Midbrain (tissue), 1 donor: ENCODE measurements at regions not wholly inside any gene's neighbourhood (a gene's known extent, or its start where the extent isn't known, plus 50 kb on each side); places are given as distances from the start of the nearest gene placed in this dataset.

Experiments
- DNase-seq: peaks from one replicate; lab custom pipeline; 2025; lab: John Stamatoyannopoulos, UW

DNA sequence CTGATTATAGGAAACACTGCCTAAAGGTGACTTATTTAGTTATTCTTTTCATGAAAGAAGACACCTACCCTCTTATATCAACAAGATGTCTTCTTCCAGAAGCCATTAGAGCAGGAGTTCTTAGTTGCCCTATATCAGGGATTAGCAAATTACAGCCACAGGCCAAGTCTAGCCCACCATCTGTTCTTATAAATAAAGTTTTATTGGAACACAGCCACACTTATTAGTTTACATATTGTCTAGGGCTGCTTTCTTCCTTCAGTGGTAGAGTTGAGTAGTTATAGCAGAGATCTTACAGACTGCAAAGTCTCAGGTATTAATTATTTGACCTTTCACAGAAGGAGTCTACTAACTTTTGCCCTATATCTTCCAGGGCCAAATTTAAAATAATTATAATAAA lies 157.2 kb upstream of the NOCT start:
- DNase-seq = no peak

DNA sequence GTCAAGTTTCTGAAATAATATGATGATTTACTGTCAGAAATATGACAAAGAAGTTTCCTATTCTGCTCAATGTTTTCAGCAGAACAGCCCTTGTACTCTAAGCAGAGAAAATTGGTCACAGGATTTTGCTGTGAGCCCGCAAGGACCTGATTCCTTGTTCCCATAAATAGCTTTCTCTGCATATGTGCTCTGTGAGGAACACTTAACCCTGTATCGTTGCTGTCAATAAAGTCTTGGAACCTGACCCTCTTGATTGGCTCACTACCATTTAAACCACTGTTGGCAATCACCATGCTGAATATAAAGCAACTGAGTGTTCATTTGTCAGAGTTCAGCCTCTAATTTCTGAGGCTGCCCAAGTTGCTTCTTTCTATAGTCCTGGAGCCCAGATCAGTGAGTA lies 158.2 kb upstream of the NOCT start:
- DNase-seq = no peak

DNA sequence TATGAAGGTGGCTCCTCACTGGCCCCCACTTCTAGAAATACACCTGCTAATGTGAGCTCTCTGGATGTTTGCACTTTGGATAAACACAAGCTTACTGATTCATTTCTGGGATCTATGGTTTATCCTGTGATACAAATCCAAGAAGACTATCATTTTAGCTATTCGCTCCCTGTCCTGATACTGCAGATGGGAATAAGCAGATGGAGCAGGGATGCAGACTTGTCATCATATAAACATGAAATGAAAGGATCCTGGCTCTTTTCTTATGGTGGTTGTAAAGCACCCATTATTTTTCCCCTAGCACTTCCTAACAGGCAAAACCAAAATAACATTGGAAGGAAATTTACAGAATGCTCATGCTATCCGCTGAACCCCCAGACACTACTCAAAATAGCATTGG lies 162.9 kb upstream of the NOCT start:
- DNase-seq = no peak

DNA sequence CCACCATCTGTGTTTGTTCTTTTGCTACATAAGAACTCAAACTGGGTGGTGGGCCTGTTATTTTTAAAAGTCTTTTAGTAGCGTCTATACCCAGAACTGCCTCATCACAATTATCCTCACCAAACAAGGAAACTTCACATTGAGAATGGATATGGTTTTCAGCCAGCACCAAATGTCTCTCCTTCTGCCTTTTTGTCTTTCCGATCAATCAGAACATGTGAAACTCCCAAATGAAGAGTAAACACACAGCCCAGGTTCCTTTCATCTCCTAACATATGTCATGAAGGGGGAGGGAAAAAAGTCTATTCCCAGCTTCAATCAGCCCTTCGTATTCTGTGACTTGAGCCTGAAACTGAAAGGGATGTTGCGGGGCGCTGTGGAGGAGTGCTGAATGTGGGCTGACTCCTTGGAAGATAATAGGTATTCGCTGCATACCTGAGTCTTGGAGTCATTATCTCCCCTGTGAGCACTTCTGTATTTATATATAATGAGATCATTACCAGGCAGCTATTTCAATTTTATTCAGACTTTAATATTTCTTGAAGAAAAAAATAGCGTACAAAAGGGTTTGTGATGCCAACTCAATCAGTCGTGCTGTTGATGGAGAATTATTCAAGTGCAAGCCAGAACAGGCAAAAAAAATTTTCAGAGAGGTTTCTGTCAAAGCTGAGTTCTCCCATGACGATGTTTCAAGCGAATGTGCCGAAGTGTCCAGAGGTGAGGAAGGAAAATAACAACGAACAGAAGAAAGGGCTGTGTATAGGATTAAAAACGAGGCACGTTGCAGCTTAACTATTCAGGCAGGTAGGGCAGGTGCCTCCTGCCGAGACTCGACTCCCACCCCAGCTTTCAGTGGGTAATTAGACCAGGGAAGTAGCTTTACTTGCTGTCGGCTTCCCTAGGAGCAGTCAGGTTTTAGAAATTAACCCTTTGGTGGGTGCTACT lies 163.9 kb upstream of the NOCT start:
- DNase-seq = no peak

DNA sequence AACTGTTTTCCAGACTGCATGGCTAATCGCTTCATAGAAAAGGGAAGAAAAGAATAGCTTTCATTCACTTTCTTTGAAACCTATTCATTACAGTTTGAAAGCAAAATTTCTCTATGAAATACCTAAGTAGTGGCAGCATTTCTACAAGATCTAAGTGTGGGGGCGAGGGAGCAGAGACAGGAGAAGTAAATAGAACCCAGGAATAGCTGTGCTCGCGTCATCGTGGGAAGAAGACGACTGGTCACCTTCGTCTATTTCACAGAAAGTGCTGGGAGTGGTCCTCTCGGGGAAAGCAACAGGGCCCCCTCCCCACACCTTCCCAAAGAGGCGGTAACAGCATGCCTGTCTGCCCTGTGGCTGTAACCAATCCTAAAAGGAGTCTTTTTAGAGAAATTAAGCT lies 169.9 kb upstream of the NOCT start:
- DNase-seq = no peak

DNA sequence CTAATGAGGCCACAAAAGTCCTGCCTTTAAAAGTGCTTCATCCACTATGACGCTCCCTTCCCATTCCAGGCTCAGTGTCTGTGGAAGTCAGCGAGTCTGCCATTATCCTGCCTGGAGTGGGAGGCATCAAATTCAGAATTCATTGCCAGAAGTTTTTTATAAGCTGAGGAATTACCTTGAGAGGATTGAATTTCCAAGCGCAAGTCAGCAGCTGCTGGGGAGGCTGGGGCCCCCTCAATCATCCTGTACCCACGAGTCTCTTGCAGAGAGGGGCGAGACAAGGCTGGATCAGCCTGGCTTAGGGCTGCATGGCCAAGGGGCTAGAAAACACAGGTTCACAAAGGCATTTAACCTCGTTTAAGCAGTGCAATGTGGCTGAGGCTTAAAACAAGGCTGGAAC lies 170.5 kb upstream of the NOCT start:
- DNase-seq = no peak

DNA sequence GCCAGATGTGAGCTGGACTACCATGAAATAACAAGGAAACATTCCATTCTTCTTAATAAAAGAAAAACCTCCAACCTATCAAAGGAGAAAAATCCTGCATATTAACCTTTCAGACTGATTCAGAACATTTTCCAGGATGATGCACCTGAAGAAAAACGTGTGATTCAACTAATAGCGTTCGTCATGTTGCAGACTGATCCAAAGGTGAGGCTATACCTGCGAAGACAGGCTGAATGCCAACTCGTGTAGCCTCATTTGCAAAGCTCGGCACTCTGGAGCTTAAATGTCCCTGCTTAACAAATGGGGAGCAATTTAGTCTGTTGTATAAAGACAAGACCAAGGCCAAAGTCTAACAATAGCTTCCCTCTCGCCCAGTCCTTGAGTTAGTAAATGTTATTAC lies 172.0 kb upstream of the NOCT start:
- no peak for DNase-seq

DNA sequence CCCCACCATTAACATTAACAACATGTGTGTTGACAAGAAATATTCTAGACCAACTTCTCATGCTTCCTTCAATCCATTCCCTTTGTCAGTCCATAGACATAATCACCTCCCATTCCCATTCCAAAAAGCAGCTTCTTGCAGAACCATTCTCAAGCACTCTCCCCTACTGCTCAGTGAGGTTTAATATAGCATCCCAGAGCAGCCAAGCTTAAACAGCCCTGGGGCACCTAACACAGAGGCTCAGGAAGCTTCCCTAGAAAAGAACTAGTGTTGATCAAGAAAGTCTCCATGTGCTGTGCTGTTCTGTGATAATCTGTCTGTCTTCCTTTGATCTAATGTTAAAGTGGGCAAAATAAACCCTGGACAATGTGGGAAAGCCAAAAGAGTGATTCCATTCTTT lies 174.2 kb upstream of the NOCT start:
- no peak for DNase-seq

DNA sequence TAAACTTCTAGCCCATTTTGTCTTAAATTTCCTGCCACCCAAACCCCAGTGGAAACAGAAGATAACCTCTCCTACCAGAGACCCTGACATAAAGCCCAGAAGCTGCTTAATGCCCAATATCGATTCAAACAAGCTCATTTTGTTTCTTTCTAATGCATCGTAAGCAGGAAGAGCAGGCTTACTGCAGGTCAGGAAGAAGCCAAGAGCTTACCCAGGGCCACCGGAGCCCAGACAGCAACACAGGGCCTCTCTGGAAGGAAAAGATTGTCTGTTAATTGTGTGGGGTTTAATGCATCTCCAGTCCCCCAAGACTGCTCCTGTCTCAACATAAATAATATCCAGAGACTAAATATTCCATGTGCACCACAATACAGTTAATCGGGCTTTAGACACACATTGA lies 177.3 kb upstream of the NOCT start:
- no peak for DNase-seq

DNA sequence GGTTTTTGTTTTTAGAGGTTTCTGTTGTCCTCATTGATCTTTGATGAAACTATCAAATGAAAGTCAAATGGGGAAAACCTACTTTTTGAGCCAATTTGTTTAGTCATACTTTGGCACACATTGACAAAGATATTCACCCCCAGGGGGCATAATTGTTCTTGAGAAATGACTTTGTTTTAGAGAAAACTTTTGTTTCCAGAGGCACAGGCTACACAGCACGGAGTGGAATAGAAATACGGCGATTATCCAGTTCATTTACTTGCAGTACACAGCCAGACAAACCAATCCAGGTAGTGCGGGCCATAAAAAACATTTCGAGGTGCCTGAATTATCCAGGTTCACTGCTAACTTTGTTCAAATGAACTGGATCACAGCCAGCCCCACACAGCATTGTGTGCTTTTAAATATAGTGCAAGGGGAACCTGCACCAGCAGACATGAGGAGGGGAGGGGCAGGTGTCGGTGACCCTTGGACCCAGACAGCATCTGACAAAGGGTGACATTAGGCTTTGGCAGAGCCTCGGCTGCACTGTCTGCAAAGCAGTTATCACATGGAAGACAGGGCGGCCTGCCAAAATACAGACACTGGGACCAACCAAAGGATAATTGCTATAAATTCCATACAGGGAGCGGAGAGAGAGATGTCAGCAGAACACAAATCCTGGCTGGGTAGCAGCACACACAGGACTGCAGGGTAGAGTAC lies 179.6 kb upstream of the NOCT start:
- DNase-seq = no peak

DNA sequence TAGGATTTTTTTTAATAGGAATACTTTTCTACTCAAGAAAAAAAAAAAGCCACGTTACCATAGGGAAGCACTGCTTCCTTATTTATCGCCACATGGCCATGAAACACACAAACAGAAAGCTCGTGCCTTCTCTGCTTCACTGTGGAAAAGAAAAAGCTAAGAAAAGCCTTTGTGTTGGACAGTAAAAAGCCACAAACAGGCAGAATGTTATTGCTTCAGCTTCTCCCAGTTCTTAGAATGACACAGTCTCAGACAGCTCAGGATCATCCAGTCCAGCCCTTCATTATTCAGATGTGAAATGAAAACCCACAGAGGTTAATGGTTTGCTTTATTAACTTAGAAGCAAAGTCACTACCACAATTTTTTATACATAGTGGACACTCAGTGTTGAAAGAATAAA lies 181.6 kb upstream of the NOCT start:
- no peak for DNase-seq

DNA sequence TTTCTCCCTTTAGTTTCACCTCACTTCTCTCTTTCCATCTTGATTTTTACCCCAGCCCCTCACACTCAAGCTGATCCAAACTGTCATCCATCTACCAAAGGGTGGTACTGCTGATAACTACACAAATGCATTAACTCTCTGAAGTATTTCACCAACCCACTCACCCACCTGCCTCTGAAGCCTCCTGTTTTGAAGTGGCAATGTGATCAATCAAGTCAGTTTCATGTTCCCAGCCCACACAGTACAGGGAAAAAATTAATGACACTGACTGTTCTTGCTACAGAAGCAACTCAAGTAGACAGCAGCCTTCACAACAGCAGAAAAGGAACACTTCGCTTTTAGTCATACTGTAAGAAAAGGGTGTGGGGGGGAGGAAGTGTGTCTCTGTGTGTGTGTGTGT lies 183.0 kb upstream of the NOCT start:
- DNase-seq = no peak

DNA sequence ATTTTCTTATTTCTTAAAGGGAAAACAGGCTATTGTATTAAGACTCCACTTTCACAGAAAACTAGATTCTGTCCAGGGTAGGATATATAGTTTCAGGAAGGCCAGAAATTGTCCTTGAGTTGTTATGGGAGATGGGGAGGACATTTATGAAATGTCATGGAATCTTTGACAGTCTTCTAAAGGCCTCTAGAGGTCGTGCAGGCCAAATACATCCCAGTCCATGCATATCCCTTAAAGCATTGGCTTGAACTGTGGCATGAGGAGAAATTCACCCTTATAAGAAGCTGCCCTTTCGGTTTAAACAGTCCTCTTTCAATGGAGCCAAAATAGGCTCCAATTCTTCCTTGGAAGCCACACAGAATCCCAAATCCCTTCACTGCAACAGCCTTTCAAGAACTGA lies 183.6 kb upstream of the NOCT start:
- no peak for DNase-seq

DNA sequence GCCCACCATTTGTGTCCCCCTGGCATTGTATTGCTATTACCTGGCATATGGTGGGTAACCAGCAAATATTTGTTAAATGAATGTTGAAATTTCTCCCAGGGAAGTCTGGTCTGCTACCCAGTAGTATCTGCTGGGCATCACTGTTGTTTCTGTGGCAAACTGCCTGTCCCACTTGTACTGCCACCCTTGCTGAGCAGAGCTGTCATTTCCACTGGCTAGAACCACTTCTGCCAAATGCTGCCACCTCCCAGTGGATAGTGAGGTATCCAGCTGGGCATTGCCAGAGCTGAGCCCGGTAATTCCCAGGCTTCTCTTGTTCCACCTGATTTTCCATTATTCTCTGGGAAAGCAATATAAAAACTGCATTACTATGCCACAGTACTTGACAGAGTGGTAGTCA lies 186.7 kb upstream of the NOCT start:
- no peak for DNase-seq

DNA sequence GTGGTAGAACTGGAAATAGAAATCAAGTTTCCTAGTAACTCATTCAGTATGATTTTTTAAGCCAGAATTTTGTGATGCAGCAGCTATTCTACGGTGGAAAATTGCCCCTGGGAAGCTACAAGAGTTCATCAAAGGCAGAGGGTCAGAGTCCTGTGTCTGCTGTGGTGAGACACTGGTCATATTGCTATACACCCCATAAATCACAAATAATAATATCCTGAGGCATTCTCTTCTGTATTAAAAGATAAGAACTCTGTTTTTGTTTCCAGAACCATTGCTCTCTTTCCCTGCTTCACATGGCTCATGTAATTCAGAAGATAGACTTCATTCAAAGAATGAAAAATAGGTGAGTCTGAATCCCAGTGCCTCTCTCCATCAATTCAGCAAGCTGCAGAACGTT lies 188.8 kb upstream of the NOCT start:
- no peak for DNase-seq

DNA sequence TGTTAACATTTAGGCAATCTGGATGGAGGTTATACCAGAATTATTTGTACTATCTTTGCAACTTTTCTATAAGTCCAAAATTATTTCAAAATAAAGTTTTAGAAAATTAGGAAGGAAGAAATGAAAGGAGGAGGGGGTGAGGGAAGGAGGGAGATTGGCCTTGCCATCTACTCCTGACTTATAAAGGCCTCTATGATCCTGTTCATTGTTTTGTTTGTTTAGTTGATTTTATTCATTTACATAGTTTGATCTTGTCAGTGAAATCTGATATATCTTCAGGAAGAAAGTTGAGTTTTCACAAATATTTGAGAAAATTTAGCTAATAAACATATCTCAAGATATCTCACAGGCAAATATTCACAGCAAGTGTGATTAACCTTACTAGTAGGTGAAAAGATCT lies 189.3 kb upstream of the NOCT start:
- no peak for DNase-seq

DNA sequence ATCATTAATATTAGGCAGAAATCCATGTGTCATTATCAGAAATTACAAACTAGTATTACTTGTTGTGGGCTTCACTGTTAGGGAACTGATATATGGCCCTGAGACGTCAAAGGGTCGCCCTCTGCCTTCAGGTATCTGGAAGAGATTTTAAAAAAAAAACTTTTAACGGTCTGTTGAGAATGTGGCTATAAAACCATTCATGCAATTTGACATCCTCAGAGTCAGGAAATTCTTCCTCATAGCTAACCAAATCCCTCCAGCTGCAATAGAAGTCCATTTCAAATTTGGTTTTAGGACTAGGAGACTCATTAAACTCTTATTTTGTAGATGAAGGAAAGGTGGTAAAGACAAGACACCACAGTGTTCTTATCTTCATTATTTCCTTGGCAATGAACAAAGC lies 194.2 kb upstream of the NOCT start:
- DNase-seq = no peak

DNA sequence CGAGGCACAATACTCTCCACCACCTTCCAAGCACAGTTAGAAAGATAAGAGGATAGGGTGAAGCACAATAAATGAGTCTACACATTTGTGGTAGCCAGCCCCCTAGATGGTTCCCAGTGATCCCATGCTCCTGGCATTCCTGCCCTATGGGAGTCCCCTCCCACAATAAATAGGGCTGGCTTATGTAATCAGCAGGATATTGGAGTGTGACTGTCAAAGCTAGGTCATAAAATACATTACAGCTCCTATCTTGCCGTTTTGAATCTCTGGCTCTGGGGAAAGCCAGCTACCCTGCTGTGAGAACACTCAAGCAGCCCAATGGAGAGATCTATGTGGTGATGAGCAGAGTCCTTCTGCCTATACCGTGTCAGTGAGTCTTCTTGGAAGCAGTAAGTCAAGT lies 198.7 kb upstream of the NOCT start:
- no peak for DNase-seq

DNA sequence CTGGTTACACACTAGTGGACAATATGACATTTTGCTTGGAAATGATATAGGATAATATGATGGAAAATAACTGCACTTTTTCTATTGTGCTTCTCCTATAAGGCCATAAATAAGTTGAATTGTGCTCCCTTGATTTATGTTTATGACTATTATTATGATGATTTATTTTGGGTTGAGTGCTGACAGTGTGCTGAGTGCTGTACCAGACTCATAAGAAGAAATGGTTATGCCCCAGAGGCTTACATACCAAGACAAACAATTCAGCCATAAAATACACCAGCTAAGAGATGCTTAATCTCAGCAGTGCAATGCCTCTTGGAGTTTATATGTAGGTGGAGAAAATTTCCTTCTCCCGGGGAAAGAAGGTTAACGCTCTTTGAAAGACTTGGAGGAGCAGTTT lies 199.8 kb upstream of the NOCT start:
- DNase-seq = no peak

DNA sequence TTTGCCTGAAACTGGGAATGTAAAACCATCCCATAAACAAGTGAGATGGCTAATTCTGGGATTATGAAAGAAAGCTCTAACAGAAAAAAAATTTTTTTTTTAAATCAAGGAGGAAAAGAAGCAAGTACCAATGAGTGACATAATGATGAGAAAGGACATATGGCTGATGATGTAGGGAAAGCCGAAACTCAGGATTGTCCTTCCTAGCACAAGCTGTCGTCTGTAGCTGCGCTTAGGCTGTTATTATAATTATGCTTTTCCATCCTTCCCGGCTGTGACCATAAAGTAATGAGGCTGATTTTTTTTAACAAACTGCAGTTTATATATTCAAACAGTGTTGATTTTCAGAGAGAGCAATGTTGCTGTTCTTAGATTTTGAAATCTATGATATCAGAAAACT lies 209.8 kb upstream of the NOCT start:
- no peak for DNase-seq

DNA sequence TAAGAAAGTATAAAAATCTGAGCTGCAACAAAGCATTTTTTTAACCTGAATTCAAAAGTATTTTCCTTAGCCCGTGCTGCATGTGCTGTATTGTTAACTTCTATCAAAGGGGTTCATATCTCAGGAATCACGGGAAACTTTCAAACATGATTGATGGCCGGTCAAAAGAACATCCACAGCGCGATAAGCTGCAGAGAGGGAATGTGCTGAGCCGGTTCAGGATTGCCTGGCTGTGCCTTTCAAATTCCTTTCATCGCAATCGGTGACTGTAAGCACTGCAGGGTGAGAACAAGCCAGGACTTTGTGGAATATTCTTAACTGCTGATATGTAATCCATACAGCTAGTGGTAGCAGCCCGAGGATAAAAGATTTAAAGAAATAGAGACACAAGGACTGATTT lies 210.9 kb upstream of the NOCT start:
- DNase-seq = no peak

DNA sequence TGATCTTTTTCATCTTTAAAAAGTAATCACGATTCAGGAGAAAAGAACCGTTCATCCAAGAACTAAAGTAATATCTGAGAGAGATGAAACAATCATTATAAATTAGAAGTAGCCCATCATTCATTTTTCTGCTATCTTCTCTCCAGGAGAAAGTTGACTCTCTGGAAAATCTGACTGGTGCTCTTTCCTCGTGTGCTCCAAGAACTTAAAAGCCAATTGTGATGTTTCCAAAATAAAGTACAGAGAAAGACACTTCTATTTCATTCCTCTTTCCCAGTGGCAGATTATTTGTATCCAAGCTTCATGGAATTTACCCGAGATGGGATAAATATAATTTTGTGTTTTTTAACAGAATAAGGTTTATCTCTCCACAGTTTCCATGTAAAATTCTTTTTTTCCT lies 212.5 kb upstream of the NOCT start:
- no peak for DNase-seq

DNA sequence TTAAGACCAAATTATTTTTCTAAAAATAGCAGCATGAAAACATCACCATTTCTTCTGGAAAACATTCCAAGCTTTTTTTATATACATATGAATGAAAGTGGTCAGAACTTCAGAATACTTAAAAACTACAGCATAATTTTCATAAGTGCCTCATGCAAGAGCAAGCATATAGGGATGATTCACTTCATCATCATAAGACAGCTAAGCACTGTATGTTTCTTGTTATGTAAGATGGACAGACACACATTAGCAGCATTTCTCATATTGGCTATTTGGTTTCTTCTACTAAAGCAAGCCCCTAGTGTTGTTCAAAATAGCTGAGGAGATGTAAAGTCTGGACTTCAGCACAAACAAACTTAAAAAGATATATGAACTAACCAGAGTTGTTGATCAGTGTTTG lies 213.1 kb upstream of the NOCT start:
- DNase-seq = no peak

DNA sequence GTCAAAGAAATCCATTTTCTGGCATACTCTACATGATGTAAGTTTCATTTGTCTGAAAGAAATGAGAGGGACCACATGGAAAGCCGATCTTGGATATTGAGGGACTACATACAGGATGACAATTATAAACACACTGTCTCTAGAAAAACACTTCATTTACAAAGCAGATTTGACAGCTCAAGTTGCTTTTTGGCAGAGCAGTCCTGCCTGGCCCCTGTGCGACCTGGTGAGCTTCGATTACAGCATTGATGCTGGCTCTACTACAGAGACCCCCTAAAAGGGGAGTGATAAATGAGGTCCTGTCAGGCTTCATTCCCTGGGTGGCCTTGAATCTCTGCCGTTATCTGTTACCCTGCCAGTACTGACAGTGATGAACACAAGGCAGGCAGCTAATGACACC lies 215.2 kb upstream of the NOCT start:
- DNase-seq = no peak
